HG03108 (cell line): ENCODE measurements at regions not wholly inside any gene's neighbourhood (a gene's known extent, or its start where the extent isn't known, plus 50 kb on each side); places are given as distances from the start of the nearest gene placed in this dataset.
"Not testable (repeated sequence)": the region's sequence is repeated elsewhere in the genome, so short reads cannot be mapped to it uniquely, and the experiment has no call there.

ENCODE experiments used
- ATAC-seq: cut with Tn5 transposase; IDR thresholded peaks from one replicate; pipeline ENCODE4 v1.9.1; 2021; ENCODE audit warnings: moderate library complexity; ENCODE audit not compliant: unreplicated experiment

GRCh38 chr13:105904034-105904742 lies 631.3 kb downstream of the EFNB2 start:
- ATAC-seq = no peak

GRCh38 chr13:105902396-105902795 lies 633.1 kb downstream of the EFNB2 start:
- ATAC-seq = no peak

- no peak for ATAC-seq
Observed at GRCh38 chr13:105897575-105897974, 637.9 kb downstream of the EFNB2 start.

- ATAC-seq = no peak
Observed at GRCh38 chr13:105894697-105895096, 640.8 kb downstream of the EFNB2 start.

GRCh38 chr13:105890509-105890908 lies 645.0 kb downstream of the EFNB2 start:
- no peak for ATAC-seq

DNA sequence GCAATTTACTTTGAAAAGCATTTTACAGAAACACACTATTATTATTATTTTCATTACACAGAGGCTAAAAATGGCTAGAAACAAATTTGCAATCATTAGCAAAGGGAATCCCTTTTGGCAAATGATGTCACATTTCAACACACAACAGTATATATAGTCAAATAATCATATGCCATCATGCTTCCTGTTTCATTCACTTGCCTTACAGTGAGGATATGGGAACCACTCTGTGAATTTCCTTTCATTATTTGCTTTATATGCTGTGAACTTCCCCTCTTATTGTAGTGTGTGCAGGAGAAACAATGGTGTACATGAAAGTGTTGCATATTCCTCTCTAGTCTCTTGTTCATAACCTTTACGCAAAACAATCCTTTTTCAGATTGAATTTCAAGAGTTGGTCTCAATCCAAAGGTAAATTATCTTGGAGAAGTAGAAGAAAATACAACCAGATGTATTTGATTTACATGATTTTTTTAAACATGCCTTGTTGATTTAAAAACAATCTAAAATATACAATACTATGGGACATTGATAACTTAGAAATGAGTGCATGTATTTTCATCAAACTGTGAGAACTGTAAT lies 657.3 kb downstream of the EFNB2 start:
- no peak for ATAC-seq

DNA sequence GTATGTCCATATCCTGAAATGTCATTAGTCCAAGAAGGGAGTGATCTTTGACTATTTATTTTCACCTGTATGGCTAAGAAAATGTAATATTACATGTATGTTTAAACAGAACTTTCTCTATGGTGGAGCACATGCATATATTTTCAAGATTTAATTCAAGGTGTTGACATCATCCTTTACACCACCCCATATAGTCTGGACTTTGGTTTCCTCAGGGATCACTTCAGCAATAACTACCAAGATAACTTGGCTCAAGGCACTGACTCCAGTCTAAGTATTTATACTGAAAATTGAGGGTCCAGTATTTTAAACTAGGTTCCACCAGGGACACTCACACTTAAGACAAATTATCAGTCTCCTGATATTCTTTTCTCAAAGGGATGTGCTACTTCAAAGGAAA lies 660.6 kb downstream of the EFNB2 start:
- ATAC-seq = no peak

DNA sequence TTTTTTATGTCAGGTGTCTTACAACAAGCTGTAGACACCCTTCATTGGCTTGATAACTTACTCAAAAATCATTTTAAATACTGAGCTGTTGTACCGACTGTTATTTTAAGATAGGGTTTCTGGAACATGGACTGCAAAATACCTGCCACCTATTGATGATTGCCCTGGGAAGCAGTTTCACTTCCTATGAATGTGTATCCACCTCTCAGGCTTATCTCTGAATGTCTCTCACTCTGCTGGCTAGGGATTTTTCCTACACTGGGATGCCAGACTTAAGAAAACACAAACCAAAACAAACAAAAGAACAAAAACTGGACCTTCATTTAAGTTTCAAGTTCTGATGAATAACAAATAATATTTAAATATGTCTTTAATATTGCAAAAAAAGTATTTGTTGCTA lies 663.7 kb downstream of the EFNB2 start:
- ATAC-seq = no peak

DNA sequence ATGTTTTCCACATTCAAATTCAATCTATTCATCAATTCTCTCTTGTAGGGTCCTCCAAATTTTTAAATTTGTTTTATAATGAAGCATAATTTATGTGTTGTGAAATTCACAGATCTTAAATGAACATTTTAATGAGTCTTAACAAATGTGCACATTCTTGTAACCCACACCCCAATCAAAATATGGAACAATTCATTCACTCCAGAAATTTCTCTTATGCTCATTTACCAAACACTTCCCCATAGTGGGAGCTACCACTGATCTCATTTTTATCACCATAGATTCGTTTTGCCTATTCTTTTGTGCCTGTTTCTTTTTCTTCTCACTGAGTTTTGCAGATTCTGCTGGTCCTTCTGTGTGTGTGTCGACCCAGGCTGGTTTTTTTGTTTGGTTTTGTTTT lies 664.1 kb downstream of the EFNB2 start:
- no peak for ATAC-seq

GRCh38 chr13:105863300-105863920 lies 672.1 kb downstream of the EFNB2 start:
- ATAC-seq = no peak

GRCh38 chr13:105848494-105848893 lies 687.0 kb downstream of the EFNB2 start:
- no peak for ATAC-seq

GRCh38 chr13:105847527-105848291 lies 687.8 kb downstream of the EFNB2 start:
- ATAC-seq = no peak

DNA sequence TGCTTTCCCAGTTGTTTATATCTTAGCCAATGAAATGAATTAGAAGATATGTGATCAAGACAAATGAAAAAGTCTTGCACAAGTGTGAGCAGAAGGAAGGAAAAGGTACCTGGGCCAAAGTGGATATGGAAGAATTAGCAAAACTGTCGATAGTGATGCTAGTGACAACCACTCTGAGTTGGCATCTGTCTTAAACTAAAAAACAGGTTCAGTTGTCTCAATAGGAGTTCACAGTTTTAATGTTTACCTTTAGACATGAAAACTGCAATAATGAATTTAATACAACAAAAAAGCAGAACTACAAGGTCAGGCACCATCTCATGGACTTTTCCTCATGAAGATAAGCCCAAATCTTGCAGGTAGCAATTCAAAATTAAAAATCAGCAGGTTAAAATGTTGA lies 688.5 kb downstream of the EFNB2 start:
- ATAC-seq = no peak

DNA sequence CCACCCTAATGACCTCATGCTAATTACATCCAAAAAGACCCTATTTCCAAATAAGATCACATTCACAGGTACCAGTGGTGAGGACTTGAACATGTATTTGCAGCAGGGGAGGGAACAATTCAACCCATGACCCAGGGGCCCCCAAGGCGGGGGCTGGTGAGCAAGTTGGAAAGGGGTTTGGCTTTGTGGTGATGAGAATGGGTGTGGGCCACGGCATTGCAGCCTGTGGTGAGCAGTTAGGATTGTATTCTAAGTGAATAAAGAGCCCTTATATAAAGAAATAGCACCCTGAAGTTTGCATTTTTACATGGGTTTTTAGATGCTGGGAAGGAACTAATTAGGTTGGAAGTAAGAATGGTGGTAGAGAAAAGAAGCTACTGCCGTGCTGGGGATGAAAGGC lies 694.2 kb downstream of the EFNB2 start:
- no peak for ATAC-seq

DNA sequence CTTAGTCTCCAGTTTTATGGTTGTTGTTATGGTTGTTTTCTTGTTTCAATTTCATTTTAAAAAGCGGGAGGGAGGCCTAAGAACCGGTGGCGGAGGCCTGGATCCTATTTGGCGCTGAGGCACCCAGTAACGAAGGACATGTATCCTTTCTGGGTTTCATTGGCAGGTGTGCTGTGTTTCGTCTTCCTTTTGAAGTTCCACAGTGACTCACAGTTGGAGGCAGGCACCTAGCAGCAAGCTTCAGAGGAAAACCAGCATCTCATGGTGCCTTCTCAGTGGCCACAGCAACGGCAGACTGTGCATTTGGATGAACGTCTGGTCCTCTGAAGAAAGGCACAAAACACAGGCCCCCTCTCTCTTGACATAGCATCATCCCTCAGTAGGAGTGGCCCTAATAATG lies 697.2 kb downstream of the EFNB2 start:
- no peak for ATAC-seq

DNA sequence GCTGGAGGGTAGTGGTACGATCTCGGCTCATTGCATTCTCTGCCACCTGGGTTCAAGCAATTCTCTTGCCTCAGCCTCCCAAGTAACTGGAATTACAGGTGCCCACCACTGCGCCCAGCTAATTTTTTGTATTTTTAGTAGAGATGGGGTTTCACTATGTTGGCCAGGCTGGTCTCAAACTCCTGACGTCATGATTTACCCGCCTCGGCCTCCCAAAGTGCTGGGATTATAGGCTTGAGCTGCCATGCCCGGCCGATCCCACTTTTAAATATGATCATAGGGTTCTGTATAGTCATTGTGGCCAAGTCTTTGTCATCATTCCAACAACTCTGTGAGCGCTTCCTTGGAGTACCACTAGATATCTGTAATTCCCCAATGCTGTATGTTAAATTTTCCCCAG lies 698.2 kb downstream of the EFNB2 start:
- not testable (repeated sequence) for ATAC-seq

GRCh38 chr13:105830821-105831220 lies 704.6 kb downstream of the EFNB2 start:
- no peak for ATAC-seq

GRCh38 chr13:105827111-105827809 lies 708.2 kb downstream of the EFNB2 start:
- no peak for ATAC-seq

DNA sequence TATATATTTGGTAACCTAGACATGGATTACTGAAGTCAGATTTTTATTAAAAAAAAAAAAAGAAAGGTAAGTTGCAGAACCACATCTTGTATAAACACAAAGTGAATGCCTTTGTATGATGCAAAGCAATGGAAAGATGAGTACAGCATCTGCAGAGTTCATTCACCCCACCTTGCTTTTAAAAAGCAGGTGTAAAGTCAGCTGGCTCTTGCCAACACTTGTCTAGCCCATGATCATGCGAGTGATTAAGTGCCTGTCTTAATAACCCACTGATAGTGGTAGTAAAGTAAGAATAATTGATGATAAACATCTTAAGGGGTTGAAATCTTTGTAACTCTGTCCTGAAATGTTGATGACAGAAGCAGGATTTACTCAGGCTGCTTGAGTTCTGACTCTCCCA lies 710.4 kb downstream of the EFNB2 start:
- ATAC-seq = no peak

DNA sequence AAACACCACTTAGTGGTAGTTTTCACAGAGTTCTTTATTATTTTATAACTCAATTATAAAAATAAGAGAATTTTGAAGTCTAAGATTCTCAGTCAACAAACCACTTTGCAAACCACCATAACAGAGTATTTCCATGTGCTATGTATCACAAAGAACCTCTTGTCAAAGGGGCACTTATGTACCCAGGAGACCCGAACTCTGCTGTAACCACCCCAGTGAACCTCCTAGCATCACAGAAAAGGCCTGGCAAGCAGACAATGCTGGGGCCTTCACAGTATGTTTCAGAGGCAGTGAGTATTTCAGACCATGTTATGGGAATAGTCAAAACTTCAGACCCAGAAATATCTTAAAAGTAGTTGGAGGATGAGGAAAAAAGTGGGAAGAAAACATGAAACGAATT lies 714.1 kb downstream of the EFNB2 start:
- no peak for ATAC-seq

DNA sequence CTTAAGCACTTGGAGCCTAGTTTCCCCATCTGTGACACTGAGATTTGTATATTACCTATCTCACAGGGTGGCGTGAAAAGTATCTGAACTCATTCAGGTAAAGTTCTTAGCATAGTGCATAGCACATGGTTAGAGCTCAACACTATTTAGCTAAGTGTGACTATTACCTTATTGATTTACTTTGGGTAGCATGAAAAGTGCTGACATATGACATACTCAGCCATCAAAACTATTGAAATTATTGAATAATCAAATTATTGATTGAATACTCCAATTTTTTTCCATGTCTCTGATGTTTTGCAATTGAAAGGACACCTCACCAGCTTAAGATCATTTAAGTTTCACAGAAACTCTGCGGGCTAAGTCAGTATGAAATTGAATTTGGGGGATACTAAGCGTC lies 715.0 kb downstream of the EFNB2 start:
- no peak for ATAC-seq
